Neural progenitor cell (in vitro differentiated cells): ENCODE measurements at regions not wholly inside any gene's neighbourhood (a gene's known extent, or its start where the extent isn't known, plus 50 kb on each side); places are given as distances from the start of the nearest gene placed in this dataset.

Experiments
- DNase-seq: peaks from one replicate; pipeline ENCODE4 v3.0.0-alpha.2; 2016; ENCODE audit warnings: low spot score
- H2AFZ ChIP-seq: fragments of 200-600 bp; sonication (generic); replicated peaks from 2 replicates; pipeline ENCODE4 v1.6.1; 2016; ENCODE audit warnings: antibody characterized with exemption
- H3F3A ChIP-seq: fragments of 200-600 bp; sonication (generic); 2 replicates; pipeline ENCODE4 v1.6.1; 2016; ENCODE audit warnings: antibody characterized with exemption, low read depth
- H3K27ac ChIP-seq: fragments of 200-600 bp; sonication (generic); 2 replicates; pipeline ENCODE4 v1.5.1; 2016; ENCODE audit warnings: mild to moderate bottlenecking
- H3K27me3 ChIP-seq: fragments of 200-600 bp; sonication (generic); 2 replicates; pipeline ENCODE4 v1.6.1; 2016; ENCODE audit warnings: mild to moderate bottlenecking, moderate library complexity
- H3K36me3 ChIP-seq: fragments of 200-600 bp; sonication (generic); 2 replicates; pipeline ENCODE4 v1.5.1; 2016
- H3K4me1 ChIP-seq: fragments of 200-600 bp; sonication (generic); 2 replicates; pipeline ENCODE4 v1.6.1; 2016; ENCODE audit warnings: mixed run types
- H3K4me2 ChIP-seq: fragments of 200-600 bp; sonication (generic); 2 replicates; pipeline ENCODE4 v1.6.1; 2016
- H3K4me3 ChIP-seq: fragments of 200-600 bp; sonication (generic); 2 replicates; pipeline ENCODE4 v1.5.1; 2016
- H3K79me2 ChIP-seq: fragments of 200-600 bp; sonication (generic); 2 replicates; pipeline ENCODE4 v1.6.1; 2016; ENCODE audit warnings: low read depth
- H3K9ac ChIP-seq: fragments of 200-600 bp; sonication (generic); 2 replicates; pipeline ENCODE4 v1.6.1; 2016
- H3K9me3 ChIP-seq: fragments of 200-600 bp; sonication (generic); 2 replicates; pipeline ENCODE4 v1.5.1; 2016; ENCODE audit warnings: low read depth
- H4K20me1 ChIP-seq: fragments of 200-600 bp; sonication (generic); 2 replicates; pipeline ENCODE4 v1.6.1; 2016; ENCODE audit warnings: low read depth
- H3K27ac Mint-ChIP-seq: 3 replicates; pipeline ENCODE4 v1.8.0; 2021; ENCODE audit warnings: mixed read lengths
- H3K27me3 Mint-ChIP-seq: 2 replicates; pipeline ENCODE4 v1.8.0; 2022; ENCODE audit warnings: low read depth, mild to moderate bottlenecking, inconsistent platforms, moderate library complexity, mixed read lengths; ENCODE audit not compliant: insufficient read depth
- H3K36me3 Mint-ChIP-seq: 3 replicates; pipeline ENCODE4 v1.8.0; 2021; ENCODE audit warnings: mixed read lengths
- H3K4me1 Mint-ChIP-seq: 3 replicates; pipeline ENCODE4 v1.8.0; 2021; ENCODE audit warnings: mixed read lengths
- H3K4me3 Mint-ChIP-seq: 3 replicates; pipeline ENCODE4 v1.8.0; 2021; ENCODE audit warnings: mild to moderate bottlenecking, moderate library complexity, mixed read lengths
- H3K9me3 Mint-ChIP-seq: 3 replicates; pipeline ENCODE4 v1.8.0; 2020; ENCODE audit warnings: mixed read lengths
- CTCF ChIP-seq: fragments of 200-600 bp; sonication (generic); IDR thresholded peaks from 2 replicates; pipeline ENCODE4 v1.5.1; 2017; ENCODE audit warnings: antibody characterized with exemption, mild to moderate bottlenecking
- EZH2 ChIP-seq: fragments of 200-600 bp; sonication (generic); IDR thresholded peaks from 2 replicates; pipeline ENCODE4 v1.6.1; 2017; ENCODE audit warnings: antibody characterized with exemption, mild to moderate bottlenecking, moderate library complexity
- EZH2phosphoT487 ChIP-seq: fragments of 200-600 bp; sonication (generic); IDR thresholded peaks from 2 replicates; pipeline ENCODE4 v1.6.1; 2017; ENCODE audit warnings: antibody characterized with exemption

DNA sequence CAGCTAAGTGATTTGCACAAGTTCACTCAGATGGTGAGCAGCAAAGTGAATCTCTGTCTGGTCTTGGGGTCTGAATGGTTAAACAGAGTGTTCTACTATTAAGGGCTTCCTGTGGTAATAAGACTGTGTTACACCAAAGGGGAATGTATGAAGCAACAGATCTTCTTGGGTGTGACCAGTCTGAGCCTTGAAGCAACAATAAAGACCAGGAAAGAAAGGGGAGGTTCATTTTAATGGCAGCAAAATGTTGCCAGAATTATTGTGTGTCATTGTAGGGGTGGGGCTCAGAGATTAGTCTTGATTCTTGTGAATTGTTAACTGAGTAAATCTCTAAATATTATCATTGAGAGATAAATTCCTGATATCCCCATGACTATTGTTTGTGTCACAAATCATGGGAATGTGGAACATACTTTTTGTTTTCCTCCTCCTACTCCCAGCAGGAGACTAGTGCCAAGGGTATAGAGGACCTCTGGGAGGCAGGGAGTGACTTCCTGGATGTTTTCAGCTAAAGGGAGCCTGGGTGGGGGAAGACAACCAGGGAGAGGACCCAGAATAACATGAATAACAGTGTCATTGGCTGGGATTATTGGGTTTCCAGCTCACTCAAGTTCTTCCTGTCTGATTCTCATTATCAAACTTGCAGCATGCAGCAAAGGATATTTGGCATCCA is 141.4 kb upstream of the PAK3 start:
- Mint-ChIP-seq H3K27ac (no peak overlapping the region), H3K36me3 (peaks cover 11% of the 10 kb centered on the region), H3K4me3 (no peak overlapping the region), H3K4me1 (peaks cover 24% of the 10 kb centered on the region), H3K27me3 (peaks cover 1% of the 10 kb centered on the region), H3K9me3 (no peaks in the 10 kb centered on the region)
- Histone ChIP-seq H4K20me1 (no peaks in the 10 kb centered on the region), H3K9me3 (no peaks in the 10 kb centered on the region), H3F3A (no peaks in the 10 kb centered on the region), H3K27ac (no peak overlapping the region), H3K4me1 (no peaks in the 10 kb centered on the region), H3K4me3 (no peak overlapping the region), H3K4me2 (no peak overlapping the region), H2AFZ (no peak overlapping the region), H3K79me2 (no peaks in the 10 kb centered on the region), H3K9ac (no peak overlapping the region), H3K27me3 (no peaks in the 10 kb centered on the region), H3K36me3 (no peaks in the 10 kb centered on the region)
- TF ChIP-seq CTCF: no peak
- no peak for TF ChIP-seq EZH2
- no peak for TF ChIP-seq EZH2phosphoT487
- DNase-seq: no peak

- no peak overlapping the region for H3K4me3 Mint-ChIP-seq
- H3K9me3 Mint-ChIP-seq: no peaks in the 10 kb centered on the region
- no peaks in the 10 kb centered on the region for H4K20me1 ChIP-seq
- no peak overlapping the region for H3K4me2 ChIP-seq
- H3K27ac Mint-ChIP-seq: no peak overlapping the region
- no peak overlapping the region for H3K27ac ChIP-seq
- TF ChIP-seq EZH2 (no peak), CTCF (no peak), EZH2phosphoT487 (no peak)
- no peaks in the 10 kb centered on the region for H3K4me1 ChIP-seq
- no peak overlapping the region for H2AFZ ChIP-seq
- DNase-seq: no peak
- no peaks in the 10 kb centered on the region for H3K36me3 ChIP-seq
- peaks cover 33% of the 10 kb centered on the region for H3K4me1 Mint-ChIP-seq
- H3K27me3 Mint-ChIP-seq: peaks cover 3% of the 10 kb centered on the region
- peaks cover 3% of the 10 kb centered on the region for H3K79me2 ChIP-seq
- no peak overlapping the region for H3K4me3 ChIP-seq
- H3K9me3 ChIP-seq: no peaks in the 10 kb centered on the region
- no peak overlapping the region for H3K9ac ChIP-seq
- no peaks in the 10 kb centered on the region for H3K27me3 ChIP-seq
- no peaks in the 10 kb centered on the region for H3F3A ChIP-seq
- peaks cover 2% of the 10 kb centered on the region for H3K36me3 Mint-ChIP-seq
These were observed 144.3 kb upstream of the PAK3 start for GRCh38 chrX:110951472-110952269.

DNA sequence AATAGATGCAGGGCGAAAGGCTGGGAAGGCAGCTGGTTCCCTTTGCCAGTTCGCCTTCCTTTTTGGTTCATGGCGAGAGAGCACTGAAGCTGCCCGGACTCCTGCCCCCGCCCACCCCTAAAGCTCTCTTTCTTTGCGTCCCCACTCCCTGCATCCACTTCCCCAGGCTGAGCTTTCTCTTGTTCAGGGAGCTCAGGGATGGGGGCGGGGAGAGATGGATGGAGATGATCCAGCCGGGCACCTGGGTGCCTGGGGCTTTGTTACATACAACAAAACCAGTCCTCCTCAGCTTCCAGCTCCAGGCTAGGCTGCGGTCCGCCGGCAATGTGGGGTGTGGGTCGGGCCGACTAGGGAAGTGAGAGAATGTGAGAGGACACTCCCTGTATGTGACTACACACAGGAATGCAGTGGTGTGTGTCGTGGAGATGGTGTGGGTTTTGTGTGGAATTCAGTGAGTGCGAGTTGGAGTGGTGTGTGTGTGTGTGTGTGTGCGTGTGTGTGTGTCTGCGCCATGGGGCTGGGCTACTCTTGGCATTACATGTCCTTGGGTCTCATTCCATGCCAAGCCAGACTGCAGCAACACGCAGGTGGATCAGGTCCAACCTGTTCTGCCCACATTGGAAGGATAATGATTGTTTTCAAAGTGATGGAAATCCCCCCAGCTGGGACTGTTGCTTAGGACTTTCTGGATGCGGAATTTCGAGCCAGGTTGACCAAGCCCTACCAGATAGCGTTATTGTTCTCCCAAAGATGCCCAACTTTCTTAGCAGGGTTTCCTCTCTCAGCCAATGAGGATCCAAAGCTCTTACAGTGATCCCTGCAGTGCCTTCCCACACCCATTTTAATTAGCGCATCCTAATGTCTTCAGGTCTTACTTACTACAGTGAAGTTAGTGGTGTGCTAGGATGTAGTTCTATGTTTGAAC is 149.4 kb upstream of the CHRDL1 start:
- peaks cover 6% of the 10 kb centered on the region for H3K79me2 ChIP-seq
- no peaks in the 10 kb centered on the region for H4K20me1 ChIP-seq
- H3K9ac ChIP-seq: no peak overlapping the region
- peak overlapping the region; percentile 72 for H2AFZ ChIP-seq
- no peaks in the 10 kb centered on the region for H3K9me3 Mint-ChIP-seq
- peaks cover 35% of the 10 kb centered on the region for H3K4me1 Mint-ChIP-seq
- peaks cover 9% of the 10 kb centered on the region for H3F3A ChIP-seq
- TF ChIP-seq CTCF: no peak
- TF ChIP-seq EZH2: no peak
- TF ChIP-seq EZH2phosphoT487: no peak
- H3K4me3 ChIP-seq: peak overlapping the region; percentile 61
- H3K27ac ChIP-seq: peak overlapping the region; percentile 46
- H3K4me1 ChIP-seq: no peaks in the 10 kb centered on the region
- H3K4me2 ChIP-seq: peak overlapping the region; percentile 83
- peak; percentile 65 for DNase-seq
- H3K27ac Mint-ChIP-seq: peak overlapping the region; percentile 97
- no peaks in the 10 kb centered on the region for H3K36me3 ChIP-seq
- no peaks in the 10 kb centered on the region for H3K9me3 ChIP-seq
- peaks cover 7% of the 10 kb centered on the region for H3K27me3 Mint-ChIP-seq
- no peaks in the 10 kb centered on the region for H3K27me3 ChIP-seq
- H3K4me3 Mint-ChIP-seq: peak overlapping the region; percentile 92
- H3K36me3 Mint-ChIP-seq: no peaks in the 10 kb centered on the region
